Kidney (tissue), 13 donors: ENCODE measurements at regions not wholly inside any gene's neighbourhood (a gene's known extent, or its start where the extent isn't known, plus 50 kb on each side); places are given as distances from the start of the nearest gene placed in this dataset.

ENCODE experiments used
- DNase-seq, 5 donors: peaks; one replicate each; pipeline ENCODE4 v3.0.0-alpha.2; 2013 to 2020
- FAIRE-seq: peaks from 2 replicates; lab custom pipeline; 2012; peaks lifted over from hg19 to GRCh38; lab: Jason Lieb, UNC
- H3K27ac ChIP-seq, 2 donors: one replicate each; pipeline ENCODE4 v1.7.0; 2013; ENCODE audit warnings: low read depth in 2 of 2, low read length in 2 of 2, inconsistent platforms in 1 of 2
- H3K27me3 ChIP-seq: one replicate; pipeline ENCODE4 v1.7.1; 2013; ENCODE audit warnings: low read length, inconsistent platforms; ENCODE audit not compliant: control insufficient read depth, insufficient read depth
- H3K36me3 ChIP-seq, 3 donors: one replicate each; pipeline versions ENCODE4 v1.7.0 to v1.7.1; 2013; ENCODE audit warnings: low read length in 3 of 3, control low read depth in 1 of 3, inconsistent platforms in 1 of 3; ENCODE audit not compliant: insufficient read depth in 3 of 3, control insufficient read depth in 2 of 3
- H3K4me1 ChIP-seq, 3 donors: one replicate each; pipeline versions ENCODE4 v1.7.0 to v1.7.1; 2013; ENCODE audit warnings: low read length in 3 of 3, inconsistent platforms in 1 of 3, low read depth in 1 of 3; ENCODE audit not compliant: control insufficient read depth in 2 of 3, insufficient read depth in 2 of 3
- H3K4me3 ChIP-seq, 3 donors: one replicate each; pipeline versions ENCODE4 v1.7.0 to v1.8.1; 2013; ENCODE audit warnings: low read length in 3 of 3, control low read depth in 1 of 3, inconsistent platforms in 1 of 3
- H3K9ac ChIP-seq, 3 donors: one replicate each; pipeline versions ENCODE4 v1.7.0 to v1.7.1; 2013; ENCODE audit warnings: low read length in 3 of 3, control low read depth in 1 of 3, inconsistent platforms in 1 of 3
- H3K9me3 ChIP-seq, 3 donors: one replicate each; pipeline versions ENCODE4 v1.7.0 to v1.7.1; 2013; ENCODE audit warnings: low read length in 3 of 3, control low read depth in 1 of 3, inconsistent platforms in 1 of 3; ENCODE audit not compliant: control insufficient read depth in 2 of 3, insufficient read depth in 1 of 3
- CTCF ChIP-seq: IDR thresholded peaks from 3 replicates; pipeline ENCODE4 v1.5.1; 2012; ENCODE audit warnings: mild to moderate bottlenecking, moderate library complexity, borderline replicate concordance; ENCODE audit not compliant: insufficient read depth; ENCODE audit errors: extremely low read depth
- intact Hi-C: fragments of 100-400 bp; cut with DNase I; formaldehyde crosslinking; loops from one replicate; pipeline ENCODE4 v1.11.1; 2022
- donor health status: control.
- donor health status: control.
- donor health status: control.
- donor health status: control.
- donor health status: control.
- donor health status: DM: yes; HTN: yes; CAD: no.
- donor health status: Normal renal cell carcinoma (clear cell type).

- no peak for TF ChIP-seq CTCF
- Histone ChIP-seq H3K27ac (no peak overlapping the region), H3K9ac (no peak overlapping the region), H3K36me3 (no peaks in the 10 kb centered on the region), H3K4me1 (no peaks in the 10 kb centered on the region), H3K9me3 (peaks cover 0 to 11% (median 0%) of the 10 kb centered on the region in 3 donors), H3K4me3 (no peak overlapping the region), H3K27me3 (no peaks in the 10 kb centered on the region)
- intact Hi-C loops: no loop called here
- FAIRE-seq (no peak), DNase-seq (peak in 4 of 5 donors; percentile 7 to 54 (median 34))
Observed at GRCh38 chr9:134526584-134527477, 114.8 kb upstream of the COL5A1 start.

DNA sequence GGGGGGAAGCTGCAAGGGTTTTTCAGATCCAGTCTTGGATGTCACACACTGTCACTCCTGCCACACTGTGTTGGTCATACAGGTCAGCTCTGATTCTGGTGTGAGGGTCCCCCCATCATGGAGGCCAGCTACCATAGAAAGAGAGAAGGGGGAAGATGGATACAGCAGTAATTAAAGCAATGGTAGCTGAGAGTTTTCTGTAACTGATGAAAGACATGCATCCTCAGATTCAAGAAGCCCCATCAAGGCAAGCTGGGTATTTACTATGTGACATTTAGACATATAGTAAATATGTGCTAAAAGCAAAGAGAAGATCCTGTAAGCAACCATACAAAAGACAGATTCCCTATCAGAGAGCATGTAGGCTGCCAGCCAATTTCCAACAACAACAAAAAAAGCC is 110.9 kb upstream of the COL5A1 start:
- H3K4me1 ChIP-seq: no peaks in the 10 kb centered on the region
- DNase-seq: no peak

GRCh38 chr9:134531220-134531970 is 110.2 kb upstream of the COL5A1 start:
- Histone ChIP-seq H3K4me1 (no peaks in the 10 kb centered on the region), H3K27ac (no peak overlapping the region), H3K4me3 (no peak overlapping the region), H3K9ac (no peak overlapping the region), H3K9me3 (peaks cover 0 to 11% (median 0%) of the 10 kb centered on the region in 3 donors), H3K27me3 (no peaks in the 10 kb centered on the region), H3K36me3 (no peaks in the 10 kb centered on the region)
- intact Hi-C loops: no loop called here
- no peak for FAIRE-seq
- DNase-seq: no peak
- no peak for TF ChIP-seq CTCF

More for the DNA sequence above, 110.9 kb upstream of the COL5A1 start:
- FAIRE-seq: no peak
- Histone ChIP-seq H3K9ac (no peak overlapping the region), H3K4me3 (no peak overlapping the region), H3K27ac (no peak overlapping the region), H3K36me3 (no peaks in the 10 kb centered on the region), H3K9me3 (peaks cover 0 to 11% (median 0%) of the 10 kb centered on the region in 3 donors), H3K27me3 (no peaks in the 10 kb centered on the region)
- intact Hi-C loops: no loop called here
- TF ChIP-seq CTCF: no peak
